NCI-H2196 treated with DMSO at 0.1 percent for 48 hours (cell line): ENCODE measurements at regions not wholly inside any gene's neighbourhood (a gene's known extent, or its start where the extent isn't known, plus 50 kb on each side); places are given as distances from the start of the nearest gene placed in this dataset.

ENCODE experiments used
- DNase-seq: peaks from one replicate; lab custom pipeline; 2025; ENCODE audit not compliant: unreplicated experiment; lab: John Stamatoyannopoulos, UW

DNA sequence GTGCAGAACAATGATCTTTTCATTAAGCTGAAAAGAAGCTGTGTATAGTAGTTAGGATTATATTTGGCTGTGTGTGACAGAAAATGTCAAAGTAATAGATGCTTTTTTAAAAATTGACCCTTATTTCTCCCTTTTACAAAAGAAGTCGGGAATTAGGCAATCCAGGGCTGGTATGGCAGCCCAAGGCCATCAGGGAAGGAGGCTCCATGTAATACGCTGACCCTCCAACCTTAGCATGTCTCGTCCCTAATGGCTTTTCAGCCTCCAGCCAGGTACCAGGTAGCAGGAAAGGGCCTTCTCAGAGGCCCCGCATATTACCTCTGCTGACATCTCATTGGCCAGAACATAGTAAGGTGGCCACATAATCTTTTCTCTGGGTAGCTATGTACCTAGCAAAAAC lies 79.7 kb downstream of the VCPKMT start:
- DNase-seq, result no peak

DNA sequence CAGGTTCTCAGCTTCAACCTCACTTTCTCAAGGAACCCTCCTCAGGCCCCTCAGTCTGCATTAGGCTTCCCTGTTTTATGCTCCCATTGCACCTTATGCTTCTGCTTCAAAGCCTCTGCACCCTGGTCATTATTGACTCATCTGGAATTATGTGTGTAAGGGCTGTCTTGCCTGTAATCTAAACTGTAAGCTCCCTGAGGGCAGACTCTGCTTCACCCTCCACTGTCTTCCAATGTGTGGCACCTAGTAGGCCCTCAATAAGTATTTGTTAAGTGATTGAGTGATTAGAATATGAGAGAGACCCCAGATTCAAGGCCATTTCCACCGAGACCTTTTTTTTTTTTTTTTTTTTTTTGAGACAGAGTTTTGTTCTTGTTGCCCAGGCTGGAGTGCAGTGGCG lies 79.1 kb downstream of the VCPKMT start:
- DNase-seq, result no peak

DNA sequence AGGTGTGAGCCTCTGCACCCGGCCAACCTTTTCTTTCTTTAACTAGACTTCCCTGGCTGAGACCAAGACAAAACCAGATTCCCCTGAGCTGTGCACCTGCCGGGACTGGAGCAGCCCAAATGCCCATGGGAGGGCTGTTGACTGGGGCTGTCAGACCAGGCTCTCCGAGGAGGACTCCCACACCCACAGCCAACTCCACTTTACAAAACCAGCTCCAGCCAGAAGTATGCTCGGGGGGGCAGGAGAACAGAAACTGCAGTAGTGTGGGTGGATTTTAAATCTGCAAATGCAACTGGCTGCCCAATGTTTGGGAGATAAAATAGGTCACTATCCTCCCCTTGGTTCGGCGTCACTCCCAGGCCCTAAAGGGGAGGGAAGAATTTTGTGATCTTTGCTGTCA lies 78.5 kb downstream of the VCPKMT start:
- DNase-seq, result no peak

DNA sequence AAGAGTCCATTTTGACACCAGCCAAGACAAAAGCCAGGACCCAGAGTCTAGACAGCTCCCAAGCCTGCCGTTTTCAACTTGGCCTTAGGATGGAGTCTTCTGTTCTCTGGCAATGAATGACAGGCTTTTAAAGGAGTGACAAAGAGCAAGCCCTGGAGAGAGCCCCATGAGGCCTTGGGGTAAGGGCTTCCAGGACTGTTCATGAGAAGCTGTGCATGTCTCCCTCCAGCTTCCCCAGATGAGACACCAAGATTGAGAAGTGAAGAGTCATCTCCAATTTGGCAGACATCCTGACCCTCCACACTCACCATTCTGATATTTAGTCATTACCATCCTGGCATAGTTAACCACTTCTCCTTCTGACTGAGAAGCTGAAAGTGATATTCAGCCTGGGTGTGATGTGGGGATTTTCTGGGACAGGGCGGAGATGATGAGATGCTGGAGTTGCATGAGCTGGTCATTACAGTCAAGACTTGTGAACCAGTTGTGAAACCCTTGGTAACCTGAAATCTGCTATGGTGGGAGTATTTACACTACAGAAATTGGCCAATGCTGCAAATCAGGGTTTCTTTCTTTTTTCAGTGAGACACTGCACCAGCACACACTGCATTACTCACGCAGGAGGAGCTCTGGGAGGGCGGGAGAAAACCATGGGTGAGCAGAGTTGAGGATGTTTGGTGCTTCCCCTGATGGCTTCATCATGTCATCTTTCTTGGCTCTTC lies 77.8 kb downstream of the VCPKMT start:
- DNase-seq, result no peak

DNA sequence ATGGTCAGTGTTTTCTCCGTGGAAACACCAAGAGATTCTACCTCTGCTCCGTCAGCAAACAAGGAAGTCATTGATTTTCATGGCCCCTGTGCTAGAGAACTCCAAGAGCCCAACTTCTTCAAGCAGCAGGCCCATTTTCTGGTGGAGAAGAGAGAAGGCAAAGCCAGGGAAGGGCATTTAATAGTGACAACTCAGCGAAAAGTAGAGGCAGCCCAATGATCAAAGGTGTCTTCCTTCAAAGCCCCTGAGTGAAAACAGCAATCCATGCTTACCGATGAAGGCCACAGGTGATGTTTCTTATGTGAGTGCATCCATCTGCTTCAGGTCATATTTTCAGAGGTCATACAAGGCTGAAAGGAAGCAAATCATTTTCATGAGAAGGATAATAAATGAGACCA lies 77.3 kb downstream of the VCPKMT start:
- DNase-seq, result no peak

DNA sequence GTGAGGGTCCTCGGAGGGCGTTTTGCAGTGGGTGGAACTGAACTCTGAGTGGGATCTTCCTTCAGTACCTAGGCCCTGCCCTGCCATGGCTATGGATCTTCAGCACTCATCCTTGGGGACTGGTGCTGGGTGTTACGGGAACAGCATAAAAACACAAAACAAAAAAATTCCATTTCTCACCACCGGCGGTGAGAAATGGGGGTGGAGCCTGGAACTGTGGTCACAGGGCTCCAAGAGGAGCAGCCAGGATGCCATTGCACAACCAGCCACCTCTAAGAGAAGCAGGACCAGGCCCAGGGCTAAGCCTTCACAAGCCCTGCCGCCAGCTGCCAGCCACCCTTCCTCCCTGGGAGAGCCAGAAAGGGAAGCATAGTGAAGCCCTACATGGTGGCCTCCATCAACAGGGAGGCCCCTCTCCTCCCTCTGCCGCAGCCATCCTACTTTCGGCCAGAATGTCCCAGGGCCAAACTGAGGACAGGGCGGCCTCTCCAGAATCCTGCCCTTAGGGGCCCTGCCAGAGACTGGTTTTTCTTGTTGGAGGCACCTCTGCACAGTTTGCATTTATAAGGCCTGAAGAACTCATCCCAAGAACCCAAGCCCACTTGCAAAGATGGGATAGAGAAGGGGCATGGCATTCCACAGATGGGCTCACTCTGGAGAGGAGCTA lies 76.5 kb downstream of the VCPKMT start:
- DNase-seq, result no peak

DNA sequence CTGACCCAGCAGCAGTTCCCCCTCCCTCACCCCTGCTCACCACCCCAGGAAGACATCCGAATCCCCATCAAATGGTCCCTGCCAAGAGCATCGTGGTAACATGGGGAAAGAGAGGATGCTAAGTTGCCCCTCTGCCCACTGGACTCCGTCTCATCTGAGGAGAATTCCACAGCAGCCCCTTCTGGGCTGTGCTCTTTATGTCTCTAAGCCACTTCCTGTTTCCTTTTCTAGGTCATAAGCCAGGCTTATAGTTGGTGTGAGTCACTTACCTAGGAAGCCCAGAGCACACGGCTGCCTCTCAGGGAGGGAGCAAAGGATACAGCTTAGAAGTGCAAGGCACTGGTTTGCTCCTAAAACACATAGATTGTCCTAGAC lies 76.0 kb downstream of the VCPKMT start:
- DNase-seq, result no peak

DNA sequence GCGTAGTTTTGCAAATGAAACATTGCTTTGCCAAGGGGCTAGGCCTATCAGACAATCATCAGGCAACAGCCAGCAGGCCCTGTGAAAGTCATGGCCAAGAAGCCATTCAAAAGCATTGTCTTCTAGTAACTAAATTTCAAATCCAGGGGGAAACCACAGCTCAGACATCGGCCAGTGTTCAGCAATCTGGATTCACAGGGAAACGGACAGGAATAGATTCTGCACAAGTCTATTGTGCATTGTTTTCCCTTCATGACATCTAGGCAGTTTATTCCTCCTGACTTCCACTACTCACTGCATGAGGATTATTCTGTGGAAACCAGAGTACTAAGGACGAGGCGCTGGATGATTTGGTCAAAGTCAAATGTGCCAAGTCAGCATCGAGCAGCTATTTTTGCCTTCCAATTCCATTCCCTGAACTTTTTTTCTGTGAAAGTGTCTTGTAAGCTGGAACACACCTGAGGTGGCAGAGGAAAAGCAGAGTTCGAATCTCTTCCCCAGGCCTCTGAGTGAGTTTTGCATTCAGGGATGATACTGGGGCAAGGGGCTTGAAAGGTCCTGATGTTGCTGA lies 75.4 kb downstream of the VCPKMT start:
- no peak for DNase-seq

DNA sequence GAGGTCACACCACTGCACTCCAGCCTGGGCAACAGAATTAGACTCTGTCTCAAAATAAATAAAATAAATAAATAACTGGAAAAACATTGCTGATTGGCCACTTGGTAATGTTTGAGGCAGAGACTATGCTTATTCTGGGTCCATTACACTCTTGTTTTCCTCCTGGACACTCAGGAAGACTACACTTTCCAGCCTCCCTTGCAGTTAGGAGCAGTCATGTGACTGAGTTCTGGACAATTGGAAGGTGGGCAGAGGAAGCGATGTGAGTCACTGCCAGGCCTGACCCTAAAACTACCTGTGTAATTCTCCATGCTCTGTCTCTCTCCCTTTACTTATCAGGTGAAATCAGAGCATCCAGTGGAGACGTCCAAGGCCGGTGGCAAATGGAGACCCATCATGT lies 74.4 kb downstream of the VCPKMT start:
- DNase-seq, result no peak

DNA sequence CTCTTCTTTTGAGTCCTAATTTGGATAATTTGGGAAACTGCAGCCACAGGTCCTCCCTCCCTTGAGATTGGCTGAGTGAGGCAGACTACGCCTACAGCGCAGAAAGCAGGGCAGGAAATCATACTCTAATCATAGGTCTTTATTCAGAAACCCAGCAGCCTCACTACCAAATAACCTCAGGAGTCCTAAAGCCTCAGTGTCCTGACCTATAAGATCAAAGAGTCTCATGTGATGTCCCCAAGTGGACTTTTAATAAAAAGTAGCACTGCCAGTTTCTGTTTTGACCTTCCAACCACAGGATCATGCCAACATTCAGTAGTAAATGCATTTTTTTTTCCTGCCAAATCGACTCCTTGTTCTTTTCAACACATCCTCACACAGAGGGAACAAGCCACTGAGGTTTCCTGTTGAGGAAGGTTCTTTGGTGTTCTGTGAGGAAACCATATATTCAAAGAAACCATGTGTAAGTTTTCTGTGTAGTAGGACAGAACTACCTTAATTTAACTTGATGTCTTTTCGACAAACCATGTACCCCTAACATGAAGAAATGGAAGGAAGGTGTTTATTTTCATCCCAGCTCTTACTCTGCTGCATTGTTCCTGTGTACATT lies 72.2 kb downstream of the VCPKMT start:
- no peak for DNase-seq

DNA sequence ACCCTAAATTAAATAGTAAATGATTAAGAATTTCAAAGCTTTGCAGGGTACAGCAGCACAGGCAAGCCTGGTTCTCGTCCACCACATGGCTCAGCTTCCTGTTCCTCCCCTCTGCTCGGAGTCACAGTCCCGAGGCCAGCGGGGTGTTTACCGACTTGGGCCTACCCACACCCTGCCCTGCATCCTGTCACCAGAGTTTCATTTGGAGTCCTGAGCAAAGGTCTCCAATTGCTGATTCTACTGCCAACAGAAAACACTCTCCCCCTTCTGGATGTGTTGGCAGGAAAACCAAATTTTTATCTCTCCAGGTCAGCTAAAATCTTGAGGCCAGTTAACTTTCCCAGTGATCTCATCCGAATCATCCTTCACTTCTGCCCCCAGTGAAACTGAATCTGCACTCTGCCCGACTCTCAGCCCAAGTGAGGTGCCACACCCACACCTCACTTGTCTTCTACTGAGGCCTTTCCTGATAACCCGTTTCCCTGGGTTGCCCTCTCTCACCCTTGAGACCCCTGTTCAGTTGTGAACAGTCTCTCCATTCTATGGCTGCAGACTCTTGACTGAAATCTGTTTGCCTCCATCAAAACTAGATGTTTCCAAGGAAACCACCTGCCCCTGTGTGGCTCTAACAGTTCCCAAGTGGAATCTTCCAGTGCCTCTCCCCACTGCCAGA lies 71.2 kb downstream of the VCPKMT start:
- peak; percentile 19 for DNase-seq

DNA sequence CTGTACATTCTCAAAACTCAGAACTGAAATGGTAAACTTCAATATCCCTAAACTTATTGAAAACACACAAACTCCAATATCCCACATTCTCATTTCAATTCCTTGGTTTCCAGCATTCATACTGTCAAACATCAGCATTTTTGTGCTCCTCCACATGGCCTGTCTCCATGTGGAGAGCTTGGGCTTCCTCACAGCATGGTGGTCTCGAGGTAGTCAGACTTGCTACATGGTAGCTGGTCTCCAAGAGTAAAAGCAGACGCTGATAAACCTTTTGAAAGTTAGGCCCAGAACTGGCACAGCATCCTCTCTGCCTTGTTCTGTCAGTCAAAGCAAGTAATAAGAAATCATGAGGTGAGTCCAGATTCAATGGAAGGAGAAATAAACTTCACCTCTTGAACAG lies 70.5 kb downstream of the VCPKMT start:
- no peak for DNase-seq

DNA sequence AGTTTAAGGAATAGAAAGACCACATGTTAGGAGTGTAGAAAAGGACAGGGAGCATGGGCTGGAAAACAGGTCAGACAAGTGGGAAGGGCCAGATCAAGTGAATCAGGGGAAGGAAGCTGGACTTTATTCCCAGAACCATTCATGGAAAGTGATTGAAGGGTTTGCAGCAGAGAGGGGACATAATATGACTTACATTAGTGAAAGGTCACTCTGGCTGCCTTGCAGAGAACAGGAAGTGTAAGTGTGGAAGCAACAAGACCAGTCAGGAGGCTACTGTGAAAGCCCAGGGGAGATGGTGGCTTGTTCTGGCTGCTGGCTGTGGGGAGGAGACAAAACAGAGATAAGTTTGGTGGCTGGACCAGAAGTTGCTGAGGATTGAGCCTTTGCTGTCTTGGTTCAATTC lies 69.1 kb downstream of the VCPKMT start:
- no peak for DNase-seq

DNA sequence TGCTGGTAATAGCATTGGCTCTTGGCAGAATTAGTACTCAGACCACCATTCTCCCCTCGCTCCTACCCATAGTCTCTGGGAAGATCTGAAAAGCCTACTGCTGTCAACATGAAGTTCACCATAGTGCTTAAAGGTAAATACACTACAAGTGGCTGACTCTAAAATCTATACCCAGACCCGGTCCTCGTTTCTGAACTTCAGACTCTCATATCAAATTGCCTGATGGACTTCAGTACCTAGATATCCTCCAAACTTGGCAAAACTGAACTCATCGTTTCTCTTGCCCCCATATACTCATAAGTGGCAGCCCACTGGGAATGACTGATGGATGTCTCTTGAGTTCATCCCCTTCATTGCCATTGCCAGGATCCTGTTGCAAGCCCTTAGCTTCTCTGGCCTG lies 67.3 kb downstream of the VCPKMT start:
- no peak for DNase-seq

DNA sequence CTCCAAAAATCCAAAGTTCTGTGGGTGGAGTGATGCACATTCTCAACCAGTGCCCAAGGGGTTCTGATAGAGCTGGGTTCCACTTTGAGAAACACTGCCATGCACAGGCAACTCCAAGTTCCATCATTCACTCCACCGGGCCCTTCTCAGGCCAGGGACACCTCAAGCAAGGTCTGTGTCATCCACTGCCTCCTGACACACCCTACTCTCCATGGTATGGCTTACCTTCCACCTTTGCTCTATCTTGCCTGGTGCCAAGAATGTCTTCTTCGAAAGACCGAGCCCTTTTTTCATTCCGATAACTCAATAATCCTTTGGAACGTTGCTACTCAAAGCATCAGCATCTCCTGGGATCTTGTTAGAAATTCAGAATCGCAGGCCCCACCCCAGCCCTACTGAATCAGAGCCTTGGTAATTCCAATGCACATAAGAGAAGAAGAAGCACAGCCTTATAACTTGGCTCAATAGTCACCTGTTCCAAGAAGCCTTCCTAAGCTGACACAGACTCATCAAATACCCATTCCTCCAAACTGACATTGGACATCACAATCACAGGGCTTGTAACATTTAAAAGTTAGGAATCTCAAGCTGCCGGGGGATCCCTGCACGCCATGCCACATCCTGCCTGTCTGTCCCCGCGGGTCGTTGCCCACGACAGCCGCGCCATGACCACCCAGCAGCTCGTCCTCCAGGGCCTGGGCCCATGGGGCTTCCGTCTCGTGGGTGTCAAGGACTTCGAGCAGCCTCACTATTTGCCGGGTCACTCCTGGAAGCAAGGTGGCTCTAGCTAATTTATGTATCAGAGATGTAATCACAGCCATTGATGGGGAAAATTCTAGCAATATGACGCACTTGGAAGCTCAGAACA lies 66.4 kb downstream of the VCPKMT start:
- no peak for DNase-seq

DNA sequence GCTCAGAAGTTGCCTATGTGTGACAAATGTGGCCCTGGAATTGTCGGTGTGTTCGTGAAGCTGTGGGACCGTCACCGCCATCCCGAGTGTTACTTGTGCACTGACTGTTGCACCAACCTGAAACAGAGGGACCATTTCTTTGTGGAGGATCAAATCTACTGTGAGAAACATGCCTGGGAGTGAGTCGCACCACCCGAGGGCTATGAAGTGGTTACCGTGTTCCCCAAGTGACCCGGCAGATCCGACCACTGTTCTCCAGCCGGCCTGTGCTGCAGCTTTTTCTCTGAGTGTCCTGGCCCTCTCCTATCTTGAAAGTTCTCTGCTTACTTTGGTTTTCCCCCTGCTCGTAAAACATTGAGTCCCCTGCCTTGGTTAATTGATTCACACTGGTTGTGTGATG lies 65.3 kb downstream of the VCPKMT start:
- no peak for DNase-seq

DNA sequence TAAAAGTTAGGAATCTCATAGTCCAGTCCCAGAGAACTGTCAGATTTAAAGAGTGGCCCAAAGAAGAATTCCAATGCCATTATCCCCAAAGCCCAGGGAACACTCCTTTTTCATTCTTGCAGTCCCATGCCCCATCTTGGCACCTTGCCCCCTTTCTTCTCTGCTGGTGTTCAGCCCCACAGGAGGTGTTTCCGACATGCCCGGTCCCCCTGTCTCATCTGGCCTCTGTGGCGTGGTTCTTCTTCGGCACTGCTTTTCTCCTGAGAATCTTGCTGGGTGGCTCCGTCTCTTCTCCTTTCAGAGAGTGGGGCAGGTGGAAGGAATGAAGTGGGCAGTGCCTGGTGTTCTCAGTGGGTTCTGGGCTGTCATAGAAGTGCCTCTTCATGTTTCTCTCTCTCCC lies 64.7 kb downstream of the VCPKMT start:
- no peak for DNase-seq

DNA sequence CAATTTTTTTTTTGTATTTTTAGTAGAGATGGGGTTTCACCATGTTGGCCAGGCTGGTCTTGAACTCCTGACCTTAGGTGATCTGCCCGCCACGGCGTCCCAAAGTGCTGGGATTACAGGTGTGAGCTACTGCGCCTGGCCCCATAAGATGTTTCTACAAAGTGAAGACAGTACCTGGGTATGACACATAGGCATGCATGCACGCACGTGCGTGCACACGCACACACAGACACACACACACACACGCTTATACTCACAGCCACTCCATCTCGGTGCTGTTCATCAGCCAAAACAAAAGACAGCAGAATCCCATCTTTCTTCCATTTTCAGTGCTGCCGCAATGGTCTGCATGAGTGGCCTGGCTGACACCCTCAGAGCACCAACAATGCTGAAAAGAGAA lies 63.9 kb downstream of the VCPKMT start:
- DNase-seq, result no peak

DNA sequence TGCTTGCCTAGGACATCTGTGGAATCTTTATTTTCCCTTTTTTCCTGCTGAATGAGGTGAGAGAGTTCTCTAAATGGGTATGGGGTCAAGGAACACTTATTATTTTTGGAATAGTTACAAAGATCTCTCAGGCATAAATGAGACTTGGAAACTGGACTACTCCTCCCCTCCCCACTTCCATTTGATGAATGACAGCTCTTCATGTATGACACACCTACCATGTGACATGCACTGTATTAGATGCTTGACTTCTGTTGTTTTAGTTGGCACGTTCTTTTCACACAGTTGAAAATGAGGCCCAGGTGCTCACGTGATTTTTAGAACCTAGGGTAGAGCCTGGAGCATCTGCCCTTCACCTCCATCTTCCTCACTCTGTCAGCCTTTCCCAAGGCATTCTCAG lies 62.4 kb downstream of the VCPKMT start:
- no peak for DNase-seq

DNA sequence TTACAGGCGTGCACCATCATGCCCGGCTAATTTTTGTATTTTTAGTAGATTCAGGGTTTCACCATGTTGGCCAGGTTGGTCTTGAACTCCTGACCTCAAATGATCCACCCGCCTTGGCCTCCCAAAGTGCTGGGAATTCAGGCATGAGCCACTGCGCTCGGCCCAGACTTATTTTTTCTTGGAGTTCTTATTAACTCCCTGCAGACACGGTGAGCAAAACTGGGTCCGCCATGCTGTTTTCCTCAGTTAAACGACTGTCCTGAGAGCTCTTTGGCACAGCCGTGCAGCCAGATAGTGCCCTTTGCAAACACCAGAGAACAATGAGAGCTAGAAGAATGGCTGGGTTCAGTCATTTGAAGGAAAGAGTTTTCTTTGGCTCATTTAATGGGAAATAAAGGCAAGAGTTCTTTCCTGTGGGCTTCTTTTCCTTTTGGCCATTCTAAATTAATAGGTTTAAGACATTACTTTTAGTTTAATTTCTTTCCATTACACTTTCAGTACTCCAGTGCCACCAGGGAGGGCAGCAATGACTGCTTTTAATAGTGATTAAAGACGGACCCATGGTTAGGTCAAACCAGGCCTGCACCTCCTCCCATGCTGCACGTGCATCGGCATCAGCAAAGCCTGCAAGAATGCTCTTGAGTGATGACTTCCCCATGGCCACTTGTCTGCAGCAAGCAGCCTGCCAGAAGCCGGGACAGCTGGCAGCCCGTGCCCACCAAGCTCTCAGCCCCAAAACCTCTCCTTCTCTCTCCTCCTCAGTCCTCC lies 60.7 kb downstream of the VCPKMT start:
- no peak for DNase-seq
